ENCODE measurements at regions not wholly inside any gene's neighbourhood (a gene's known extent, or its start where the extent isn't known, plus 50 kb on each side); places are given as distances from the start of the nearest gene placed in this dataset.

GRCh38 chr1:47618222-47618720 is 180.4 kb downstream of the FOXD2 start:
- TF ChIP-seq CTCF (IDR thresholded peaks at IDR 0.05; ENCODE audit: low read depth, low read length, missing control alignments), result no peak
- H3K4me3 ChIP-seq (ENCODE audit: low read depth, low read length), result no peak overlapping the region
- in situ Hi-C loops (cut with HindIII; ENCODE audit: low sequenced_read_pairs), result no loop called here
- DNase-seq (ENCODE audit: low read depth), result no peak

- in situ Hi-C loops (cut with HindIII; ENCODE audit: low sequenced_read_pairs), result no loop called here
- no peak overlapping the region for H3K4me3 ChIP-seq (ENCODE audit: low read depth, low read length)
- DNase-seq (ENCODE audit: low read depth), result no peak
- TF ChIP-seq CTCF (IDR thresholded peaks at IDR 0.05; ENCODE audit: low read depth, low read length, missing control alignments), result no peak
Measured at GRCh38 chr1:47618830-47619229, 181.0 kb downstream of the FOXD2 start.

- TF ChIP-seq CTCF (IDR thresholded peaks at IDR 0.05; ENCODE audit: low read depth, low read length, missing control alignments), result no peak
- in situ Hi-C loops (cut with HindIII; ENCODE audit: low sequenced_read_pairs), result no loop called here
- H3K4me3 ChIP-seq (ENCODE audit: low read depth, low read length), result no peak overlapping the region
- DNase-seq (ENCODE audit: low read depth), result no peak
Measured at GRCh38 chr1:47621483-47621882, 183.6 kb downstream of the FOXD2 start.

GRCh38 chr1:47621977-47622376 is 184.1 kb downstream of the FOXD2 start:
- in situ Hi-C loops (cut with HindIII; ENCODE audit: low sequenced_read_pairs), result no loop called here
- no peak for TF ChIP-seq CTCF (IDR thresholded peaks at IDR 0.05; ENCODE audit: low read depth, low read length, missing control alignments)
- no peak overlapping the region for H3K4me3 ChIP-seq (ENCODE audit: low read depth, low read length)
- no peak for DNase-seq (ENCODE audit: low read depth)

- DNase-seq (ENCODE audit: low read depth), result no peak
- no peak for TF ChIP-seq CTCF (IDR thresholded peaks at IDR 0.05; ENCODE audit: low read depth, low read length, missing control alignments)
- in situ Hi-C loops (cut with HindIII; ENCODE audit: low sequenced_read_pairs), result no loop called here
- H3K4me3 ChIP-seq (ENCODE audit: low read depth, low read length), result no peak overlapping the region
Measured at GRCh38 chr1:47622776-47623556, 185.1 kb downstream of the FOXD2 start.

- TF ChIP-seq CTCF (IDR thresholded peaks at IDR 0.05; ENCODE audit: low read depth, low read length, missing control alignments), result no peak
- in situ Hi-C loops (cut with HindIII; ENCODE audit: low sequenced_read_pairs), result no loop called here
- H3K4me3 ChIP-seq (ENCODE audit: low read depth, low read length), result no peak overlapping the region
- DNase-seq (ENCODE audit: low read depth), result no peak
Measured at GRCh38 chr1:47623557-47623940, 185.7 kb downstream of the FOXD2 start.
